ENCODE measurements at regions not wholly inside any gene's neighbourhood (a gene's known extent, or its start where the extent isn't known, plus 50 kb on each side); places are given as distances from the start of the nearest gene placed in this dataset.

- no peak overlapping the region for H3K4me3 ChIP-seq (replicated peaks; ENCODE audit: insufficient read depth, low read length)
- no peak overlapping the region for H3K27ac ChIP-seq (replicated peaks)
- H3K27me3 ChIP-seq (ENCODE audit: insufficient read depth, poor library complexity, severe bottlenecking): no peaks in the 10 kb centered on the region
- no peak for DNase-seq (ENCODE audit: low read depth in 1 of 2, low spot score in 1 of 2)
- TF ChIP-seq CTCF (IDR thresholded peaks at IDR 0.05; ENCODE audit: insufficient read depth, low read length): no peak
- TF ChIP-seq SPI1 (IDR thresholded peaks at IDR 0.05; ENCODE audit: borderline replicate concordance, low read depth): no peak
- TF ChIP-seq REST (IDR thresholded peaks at IDR 0.05; ENCODE audit: insufficient replicate concordance, low read depth): no peak
- TF ChIP-seq POLR2AphosphoS5 (IDR thresholded peaks at IDR 0.05; ENCODE audit: low read depth): no peak
- no peak for TF ChIP-seq GABPA (IDR thresholded peaks at IDR 0.05; ENCODE audit: low read depth)
Observed at GRCh38 chr6:62479697-62480220, 193.7 kb upstream of the KHDRBS2 start.

- Histone ChIP-seq H3K27ac (replicated peaks) (no peak overlapping the region), H3K4me3 (replicated peaks; ENCODE audit: insufficient read depth, low read length) (no peak overlapping the region), H3K27me3 (ENCODE audit: insufficient read depth, poor library complexity, severe bottlenecking) (no peaks in the 10 kb centered on the region)
- TF ChIP-seq CTCF (IDR thresholded peaks at IDR 0.05; ENCODE audit: insufficient read depth, low read length) (no peak), GABPA (IDR thresholded peaks at IDR 0.05; ENCODE audit: low read depth) (no peak), REST (IDR thresholded peaks at IDR 0.05; ENCODE audit: insufficient replicate concordance, low read depth) (no peak), SPI1 (IDR thresholded peaks at IDR 0.05; ENCODE audit: borderline replicate concordance, low read depth) (no peak), POLR2AphosphoS5 (IDR thresholded peaks at IDR 0.05; ENCODE audit: low read depth) (no peak)
- DNase-seq (ENCODE audit: low read depth in 1 of 2, low spot score in 1 of 2): no peak
Observed at GRCh38 chr6:62474793-62475192, 188.8 kb upstream of the KHDRBS2 start.

- TF ChIP-seq REST (IDR thresholded peaks at IDR 0.05; ENCODE audit: insufficient replicate concordance, low read depth): no peak
- TF ChIP-seq POLR2AphosphoS5 (IDR thresholded peaks at IDR 0.05; ENCODE audit: low read depth): no peak
- TF ChIP-seq SPI1 (IDR thresholded peaks at IDR 0.05; ENCODE audit: borderline replicate concordance, low read depth): no peak
- TF ChIP-seq GABPA (IDR thresholded peaks at IDR 0.05; ENCODE audit: low read depth): no peak
- no peak for TF ChIP-seq CTCF (IDR thresholded peaks at IDR 0.05; ENCODE audit: insufficient read depth, low read length)
- H3K27me3 ChIP-seq (ENCODE audit: insufficient read depth, poor library complexity, severe bottlenecking): no peaks in the 10 kb centered on the region
- DNase-seq (ENCODE audit: low read depth in 1 of 2, low spot score in 1 of 2): no peak
- no peak overlapping the region for H3K4me3 ChIP-seq (replicated peaks; ENCODE audit: insufficient read depth, low read length)
- H3K27ac ChIP-seq (replicated peaks): no peak overlapping the region
Observed at GRCh38 chr6:62466607-62467006, 180.6 kb upstream of the KHDRBS2 start.
